HEK293 (cell line): ENCODE measurements at regions not wholly inside any gene's neighbourhood (a gene's known extent, or its start where the extent isn't known, plus 50 kb on each side); places are given as distances from the start of the nearest gene placed in this dataset.

Experiments used
- CTCF ChIA-PET: fragments of 350-600 bp; formaldehyde crosslinking; extraction: SDS; loops from one replicate; lab custom pipeline; 2021; ENCODE audit warnings: antibody characterized with exemption; lab: Yijun Ruan, JAX
- POLR2A ChIA-PET: fragments of 300-600 bp; formaldehyde crosslinking; extraction: SDS; loops from one replicate; lab custom pipeline; 2020; ENCODE audit warnings: antibody characterized with exemption, inconsistent platforms; lab: Yijun Ruan, JAX
- H3K27ac ChIP-seq: fragments of 200-500 bp; sonication (Bioruptor generic); 2 replicates; pipeline ENCODE4 v1.5.1; 2014; ENCODE audit warnings: low read depth, low read length, control low read depth, inconsistent platforms; ENCODE audit errors: extremely low read depth
- H3K36me3 ChIP-seq, 2 experiments: fragments of 200-500 bp in 1 of 2; sonication (Bioruptor generic) in 1 of 2; 1 replicate in 1 of 2; 2 replicates in 1 of 2; pipeline ENCODE4 v1.5.1; 2014 to 2017; ENCODE audit warnings: inconsistent platforms in 2 of 2, low read length in 2 of 2; ENCODE audit not compliant: control insufficient read depth in 2 of 2, insufficient read depth in 1 of 2
- H3K4me1 ChIP-seq: fragments of 200-500 bp; sonication (Bioruptor generic); 2 replicates; pipeline ENCODE4 v1.5.1; 2014; ENCODE audit warnings: mild to moderate bottlenecking, low read length, inconsistent platforms; ENCODE audit not compliant: control insufficient read depth, insufficient read depth
- H3K4me3 ChIP-seq: 2 replicates; pipeline ENCODE4 v1.5.1; 2011; ENCODE audit warnings: low read depth, mild to moderate bottlenecking, control low read depth, low read length, moderate library complexity
- H3K9me3 ChIP-seq: fragments of 200-500 bp; sonication (Bioruptor generic); 2 replicates; pipeline ENCODE4 v1.5.1; 2014; ENCODE audit warnings: low read depth, low read length, inconsistent platforms; ENCODE audit not compliant: control insufficient read depth, insufficient read depth
- KLF8 ChIP-seq: fragments of 450-650 bp; formaldehyde crosslinking; IDR thresholded peaks from 2 replicates; pipeline ENCODE4 v1.5.1; 2016; ENCODE audit warnings: missing biosample characterization, missing genetic modification characterization
- YY2 ChIP-seq: fragments of 450-650 bp; formaldehyde crosslinking; IDR thresholded peaks from 2 replicates; pipeline ENCODE4 v1.5.1; 2016; ENCODE audit warnings: missing biosample characterization, missing genetic modification characterization
- ZBTB17 ChIP-seq: fragments of 450-650 bp; formaldehyde crosslinking; IDR thresholded peaks from 2 replicates; pipeline ENCODE4 v1.5.1; 2016; ENCODE audit warnings: missing biosample characterization, missing genetic modification characterization
- ZBTB20 ChIP-seq: fragments of 450-650 bp; formaldehyde crosslinking; IDR thresholded peaks from 2 replicates; pipeline ENCODE4 v1.5.1; 2016; ENCODE audit warnings: missing biosample characterization, missing genetic modification characterization
- ZNF148 ChIP-seq: fragments of 450-650 bp; formaldehyde crosslinking; IDR thresholded peaks from 2 replicates; pipeline ENCODE4 v1.5.0; 2017; ENCODE audit warnings: missing biosample characterization, missing genetic modification characterization, borderline replicate concordance
- ZNF184 ChIP-seq: fragments of 450-650 bp; IDR thresholded peaks from 2 replicates; pipeline ENCODE4 v1.5.1; 2018; ENCODE audit warnings: missing biosample characterization, mild to moderate bottlenecking, missing genetic modification characterization
- ZNF239 ChIP-seq: fragments of 450-650 bp; formaldehyde crosslinking; IDR thresholded peaks from 2 replicates; pipeline ENCODE4 v1.5.1; 2016; ENCODE audit warnings: missing biosample characterization, missing genetic modification characterization
- ZNF311 ChIP-seq: fragments of 450-650 bp; formaldehyde crosslinking; IDR thresholded peaks from 2 replicates; pipeline ENCODE4 v1.5.1; 2017; ENCODE audit warnings: missing biosample characterization, missing genetic modification characterization, borderline replicate concordance
- ZNF366 ChIP-seq: fragments of 450-650 bp; formaldehyde crosslinking; conservative IDR thresholded peaks from 2 replicates; pipeline ENCODE4 v1.5.1; 2016; ENCODE audit warnings: missing biosample characterization, missing genetic modification characterization
- ZNF391 ChIP-seq: fragments of 450-650 bp; formaldehyde crosslinking; IDR thresholded peaks from 2 replicates; pipeline ENCODE4 v1.5.1; 2016; ENCODE audit warnings: low read depth, missing biosample characterization, missing genetic modification characterization, borderline replicate concordance
- ZNF521 ChIP-seq: fragments of 450-650 bp; formaldehyde crosslinking; IDR thresholded peaks from 2 replicates; pipeline ENCODE4 v1.5.1; 2017; ENCODE audit warnings: missing biosample characterization, mild to moderate bottlenecking, missing genetic modification characterization
- ZNF548 ChIP-seq: fragments of 450-650 bp; formaldehyde crosslinking; IDR thresholded peaks from 2 replicates; pipeline ENCODE4 v1.5.1; 2016; ENCODE audit warnings: missing biosample characterization, missing genetic modification characterization
- ZNF561 ChIP-seq: fragments of 450-650 bp; IDR thresholded peaks from 2 replicates; pipeline ENCODE4 v1.5.1; 2018; ENCODE audit warnings: missing biosample characterization, missing genetic modification characterization, borderline replicate concordance
- ZNF580 ChIP-seq: fragments of 450-650 bp; formaldehyde crosslinking; IDR thresholded peaks from 2 replicates; pipeline ENCODE4 v1.5.1; 2016; ENCODE audit warnings: missing biosample characterization, missing genetic modification characterization
- ZNF623 ChIP-seq: fragments of 450-650 bp; formaldehyde crosslinking; IDR thresholded peaks from 2 replicates; pipeline ENCODE4 v1.5.1; 2016; ENCODE audit warnings: missing biosample characterization, missing genetic modification characterization
- ZSCAN4 ChIP-seq: fragments of 450-650 bp; formaldehyde crosslinking; IDR thresholded peaks from 2 replicates; pipeline ENCODE4 v1.5.1; 2017; ENCODE audit warnings: missing biosample characterization, missing genetic modification characterization
- TF ChIP-seq, protein P1 (sequence below): fragments of 450-650 bp; formaldehyde crosslinking; IDR thresholded peaks from 2 replicates; pipeline ENCODE4 v1.5.1; 2016; ENCODE audit warnings: missing biosample characterization, missing genetic modification characterization

- no peak overlapping the region for H3K4me3 ChIP-seq
- H3K9me3 ChIP-seq, result no peaks in the 10 kb centered on the region
- ChIA-PET CTCF (interaction anchor here (0.6 to 1.6 kb wide), 5 partner anchors 45 to 419 kb away, joined by 3 to 6 read pairs (median 3); no protein-coding TSS in a partner anchor), POLR2A (no interaction called here)
- H3K36me3 ChIP-seq, result no peaks in the 10 kb centered on the region
- H3K4me1 ChIP-seq, result 0 out of 2 replicates have a peak, but pooled peaks cover 2% of the 10 kb centered on the region
- no peak overlapping the region for H3K27ac ChIP-seq
- TF ChIP-seq ZBTB20 (tag by site-specific recombination), result no peak
- TF ChIP-seq ZNF580 (tag by site-specific recombination), result no peak
- TF ChIP-seq ZNF366 (tag by site-specific recombination), result no peak
- TF ChIP-seq, protein P1, sequence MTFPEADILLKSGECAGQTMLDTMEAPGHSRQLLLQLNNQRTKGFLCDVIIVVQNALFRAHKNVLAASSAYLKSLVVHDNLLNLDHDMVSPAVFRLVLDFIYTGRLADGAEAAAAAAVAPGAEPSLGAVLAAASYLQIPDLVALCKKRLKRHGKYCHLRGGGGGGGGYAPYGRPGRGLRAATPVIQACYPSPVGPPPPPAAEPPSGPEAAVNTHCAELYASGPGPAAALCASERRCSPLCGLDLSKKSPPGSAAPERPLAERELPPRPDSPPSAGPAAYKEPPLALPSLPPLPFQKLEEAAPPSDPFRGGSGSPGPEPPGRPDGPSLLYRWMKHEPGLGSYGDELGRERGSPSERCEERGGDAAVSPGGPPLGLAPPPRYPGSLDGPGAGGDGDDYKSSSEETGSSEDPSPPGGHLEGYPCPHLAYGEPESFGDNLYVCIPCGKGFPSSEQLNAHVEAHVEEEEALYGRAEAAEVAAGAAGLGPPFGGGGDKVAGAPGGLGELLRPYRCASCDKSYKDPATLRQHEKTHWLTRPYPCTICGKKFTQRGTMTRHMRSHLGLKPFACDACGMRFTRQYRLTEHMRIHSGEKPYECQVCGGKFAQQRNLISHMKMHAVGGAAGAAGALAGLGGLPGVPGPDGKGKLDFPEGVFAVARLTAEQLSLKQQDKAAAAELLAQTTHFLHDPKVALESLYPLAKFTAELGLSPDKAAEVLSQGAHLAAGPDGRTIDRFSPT (tag by site-specific recombination), result no peak
- TF ChIP-seq ZNF239 (tag by site-specific recombination), result no peak
- TF ChIP-seq ZNF521 (tag by site-specific recombination), result no peak
- no peak for TF ChIP-seq ZNF391 (tag by site-specific recombination)
- TF ChIP-seq ZNF548 (tag by site-specific recombination), result no peak
- TF ChIP-seq ZSCAN4 (tag by site-specific recombination), result no peak
- TF ChIP-seq KLF8 (tag by site-specific recombination), result no peak
- TF ChIP-seq ZNF148 (tag by site-specific recombination), result no peak
- no peak for TF ChIP-seq ZNF623 (tag by site-specific recombination)
- no peak for TF ChIP-seq ZBTB17 (tag by site-specific recombination)
- no peak for TF ChIP-seq ZNF561 (tag by site-specific recombination)
- no peak for TF ChIP-seq ZNF311 (tag by site-specific recombination)
- no peak for TF ChIP-seq YY2 (tag by site-specific recombination)
- no peak for TF ChIP-seq ZNF184 (tag by site-specific recombination)
- TF ChIP-seq, all 188 proteins: peak for 0
These were observed 119.5 kb upstream of the FRMD1 start for GRCh38 chr6:168198302-168199180.
